WTC11 (cell line): ENCODE measurements at regions not wholly inside any gene's neighbourhood (a gene's known extent, or its start where the extent isn't known, plus 50 kb on each side); places are given as distances from the start of the nearest gene placed in this dataset.

ENCODE experiments used
- ATAC-seq: fragments of 200-7000 bp; cut with Tn5 transposase; 2 replicates; pipeline ENCODE4 v1.10.0; 2021; ENCODE audit warnings: mild to moderate bottlenecking, moderate library complexity
- CTCF ChIA-PET: fragments of 300-600 bp; sonication (Branson Sonifier 250); formaldehyde crosslinking; loops from one replicate; lab custom pipeline; 2021; ENCODE audit warnings: antibody characterized with exemption; lab: Charles Lee
- POLR2A ChIA-PET: fragments of 350-600 bp; sonication (Branson Sonifier 250); formaldehyde crosslinking; loops from one replicate; lab custom pipeline; 2021; ENCODE audit warnings: antibody characterized with exemption; lab: Charles Lee
- DNase-seq: peaks from one replicate; pipeline ENCODE4 v3.0.0; 2021; ENCODE audit warnings: low spot score
- H3K27ac Mint-ChIP-seq: 2 replicates; pipeline ENCODE4 v1.8.0; 2021; ENCODE audit warnings: mixed read lengths
- H3K27me3 Mint-ChIP-seq: 2 replicates; pipeline ENCODE4 v1.8.0; 2021; ENCODE audit warnings: low read depth, mild to moderate bottlenecking, moderate library complexity, mixed read lengths
- H3K36me3 Mint-ChIP-seq: 2 replicates; pipeline ENCODE4 v1.8.0; 2021; ENCODE audit warnings: mixed read lengths
- H3K4me1 Mint-ChIP-seq: 2 replicates; pipeline ENCODE4 v1.8.0; 2022; ENCODE audit warnings: mixed read lengths
- H3K4me3 Mint-ChIP-seq: 2 replicates; pipeline ENCODE4 v1.8.0; 2021; ENCODE audit warnings: mild to moderate bottlenecking, moderate library complexity, mixed read lengths
- H3K9me3 Mint-ChIP-seq: 2 replicates; pipeline ENCODE4 v1.8.0; 2021; ENCODE audit warnings: mixed read lengths
- CREB1 ChIP-seq: sonication (generic); formaldehyde crosslinking; IDR thresholded peaks from 2 replicates; pipeline ENCODE4 v1.8.0; 2023; ENCODE audit warnings: mild to moderate bottlenecking, missing genetic modification reagents
- CREM ChIP-seq: sonication (generic); formaldehyde crosslinking; IDR thresholded peaks from 2 replicates; pipeline ENCODE4 v1.8.1; 2022; ENCODE audit warnings: mild to moderate bottlenecking, missing genetic modification reagents, moderate library complexity
- CTCF ChIP-seq: fragments of 200-600 bp; IDR thresholded peaks from 2 replicates; pipeline ENCODE4 v1.8.0; 2022; ENCODE audit warnings: antibody characterized with exemption
- E2F1 ChIP-seq: sonication (generic); formaldehyde crosslinking; IDR thresholded peaks from 2 replicates; pipeline ENCODE4 v1.8.0; 2022; ENCODE audit warnings: mild to moderate bottlenecking, missing genetic modification reagents
- E2F4 ChIP-seq: sonication (generic); formaldehyde crosslinking; IDR thresholded peaks from 2 replicates; pipeline ENCODE4 v1.8.1; 2022; ENCODE audit warnings: low read depth, mild to moderate bottlenecking, moderate library complexity, missing genetic modification reagents, borderline replicate concordance
- ESRRA ChIP-seq: sonication (generic); formaldehyde crosslinking; IDR thresholded peaks from 2 replicates; pipeline ENCODE4 v1.8.1; 2022; ENCODE audit warnings: mild to moderate bottlenecking, missing genetic modification reagents, borderline replicate concordance
- FOXK1 ChIP-seq: sonication (generic); formaldehyde crosslinking; IDR thresholded peaks from 2 replicates; pipeline ENCODE4 v1.8.0; 2022; ENCODE audit warnings: mild to moderate bottlenecking, moderate library complexity, missing genetic modification reagents
- HMGXB4 ChIP-seq: sonication (generic); formaldehyde crosslinking; IDR thresholded peaks from 2 replicates; pipeline ENCODE4 v1.8.1; 2023; ENCODE audit warnings: mild to moderate bottlenecking, moderate library complexity, missing genetic modification reagents
- JAZF1 ChIP-seq: fragments of 250-450 bp; sonication (Bioruptor Pico); IDR thresholded peaks from 2 replicates; pipeline ENCODE4 v1.9.0; 2021; ENCODE audit warnings: moderate library complexity, mild to moderate bottlenecking, inconsistent platforms
- NFE2L1 ChIP-seq: sonication (generic); formaldehyde crosslinking; IDR thresholded peaks from 2 replicates; pipeline ENCODE4 v1.8.1; 2023; ENCODE audit warnings: missing genetic modification reagents
- TEAD1 ChIP-seq: sonication (generic); formaldehyde crosslinking; IDR thresholded peaks from 2 replicates; pipeline ENCODE4 v1.8.0; 2022; ENCODE audit warnings: mild to moderate bottlenecking, missing genetic modification reagents
- TP53 ChIP-seq: sonication (generic); formaldehyde crosslinking; IDR thresholded peaks from 2 replicates; pipeline ENCODE4 v1.8.1; 2023; ENCODE audit warnings: mild to moderate bottlenecking, missing genetic modification reagents
- ZMAT4 ChIP-seq: fragments of 250-450 bp; sonication (Bioruptor Pico); IDR thresholded peaks from 2 replicates; pipeline ENCODE4 v1.9.0; 2021; ENCODE audit warnings: mild to moderate bottlenecking
- TF ChIP-seq, protein P1 (sequence below): fragments of 250-450 bp; sonication (Bioruptor Pico); IDR thresholded peaks from 2 replicates; pipeline ENCODE4 v1.9.0; 2021; ENCODE audit warnings: mild to moderate bottlenecking
- TF ChIP-seq, protein P2 (sequence below): sonication (generic); formaldehyde crosslinking; IDR thresholded peaks from 2 replicates; pipeline ENCODE4 v1.8.1; 2023; ENCODE audit warnings: mild to moderate bottlenecking, missing genetic modification reagents
- TF ChIP-seq, protein P3 (sequence below): sonication (generic); formaldehyde crosslinking; IDR thresholded peaks from 2 replicates; pipeline ENCODE4 v1.8.1; 2023; ENCODE audit warnings: mild to moderate bottlenecking, missing genetic modification reagents
- TF ChIP-seq, protein P4 (sequence below): sonication (generic); formaldehyde crosslinking; IDR thresholded peaks from 2 replicates; pipeline ENCODE4 v1.8.0; 2022; ENCODE audit warnings: missing genetic modification reagents
- TF ChIP-seq, protein P5 (sequence below): fragments of 250-450 bp; sonication (Bioruptor Pico); IDR thresholded peaks from 2 replicates; pipeline ENCODE4 v1.9.0; 2021; ENCODE audit warnings: moderate library complexity, mild to moderate bottlenecking, inconsistent platforms, borderline replicate concordance

- TF ChIP-seq CREM (CRISPR knock-in tag) = no peak
- TF ChIP-seq ZMAT4 (CRISPR knock-in tag) = no peak
- TF ChIP-seq, protein P1, sequence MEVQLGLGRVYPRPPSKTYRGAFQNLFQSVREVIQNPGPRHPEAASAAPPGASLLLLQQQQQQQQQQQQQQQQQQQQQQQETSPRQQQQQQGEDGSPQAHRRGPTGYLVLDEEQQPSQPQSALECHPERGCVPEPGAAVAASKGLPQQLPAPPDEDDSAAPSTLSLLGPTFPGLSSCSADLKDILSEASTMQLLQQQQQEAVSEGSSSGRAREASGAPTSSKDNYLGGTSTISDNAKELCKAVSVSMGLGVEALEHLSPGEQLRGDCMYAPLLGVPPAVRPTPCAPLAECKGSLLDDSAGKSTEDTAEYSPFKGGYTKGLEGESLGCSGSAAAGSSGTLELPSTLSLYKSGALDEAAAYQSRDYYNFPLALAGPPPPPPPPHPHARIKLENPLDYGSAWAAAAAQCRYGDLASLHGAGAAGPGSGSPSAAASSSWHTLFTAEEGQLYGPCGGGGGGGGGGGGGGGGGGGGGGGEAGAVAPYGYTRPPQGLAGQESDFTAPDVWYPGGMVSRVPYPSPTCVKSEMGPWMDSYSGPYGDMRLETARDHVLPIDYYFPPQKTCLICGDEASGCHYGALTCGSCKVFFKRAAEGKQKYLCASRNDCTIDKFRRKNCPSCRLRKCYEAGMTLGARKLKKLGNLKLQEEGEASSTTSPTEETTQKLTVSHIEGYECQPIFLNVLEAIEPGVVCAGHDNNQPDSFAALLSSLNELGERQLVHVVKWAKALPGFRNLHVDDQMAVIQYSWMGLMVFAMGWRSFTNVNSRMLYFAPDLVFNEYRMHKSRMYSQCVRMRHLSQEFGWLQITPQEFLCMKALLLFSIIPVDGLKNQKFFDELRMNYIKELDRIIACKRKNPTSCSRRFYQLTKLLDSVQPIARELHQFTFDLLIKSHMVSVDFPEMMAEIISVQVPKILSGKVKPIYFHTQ (CRISPR knock-in tag) = no peak
- no peak for TF ChIP-seq TP53 (CRISPR knock-in tag)
- TF ChIP-seq ESRRA (CRISPR knock-in tag) = no peak
- no peak for TF ChIP-seq E2F1 (CRISPR knock-in tag)
- TF ChIP-seq, protein P2, sequence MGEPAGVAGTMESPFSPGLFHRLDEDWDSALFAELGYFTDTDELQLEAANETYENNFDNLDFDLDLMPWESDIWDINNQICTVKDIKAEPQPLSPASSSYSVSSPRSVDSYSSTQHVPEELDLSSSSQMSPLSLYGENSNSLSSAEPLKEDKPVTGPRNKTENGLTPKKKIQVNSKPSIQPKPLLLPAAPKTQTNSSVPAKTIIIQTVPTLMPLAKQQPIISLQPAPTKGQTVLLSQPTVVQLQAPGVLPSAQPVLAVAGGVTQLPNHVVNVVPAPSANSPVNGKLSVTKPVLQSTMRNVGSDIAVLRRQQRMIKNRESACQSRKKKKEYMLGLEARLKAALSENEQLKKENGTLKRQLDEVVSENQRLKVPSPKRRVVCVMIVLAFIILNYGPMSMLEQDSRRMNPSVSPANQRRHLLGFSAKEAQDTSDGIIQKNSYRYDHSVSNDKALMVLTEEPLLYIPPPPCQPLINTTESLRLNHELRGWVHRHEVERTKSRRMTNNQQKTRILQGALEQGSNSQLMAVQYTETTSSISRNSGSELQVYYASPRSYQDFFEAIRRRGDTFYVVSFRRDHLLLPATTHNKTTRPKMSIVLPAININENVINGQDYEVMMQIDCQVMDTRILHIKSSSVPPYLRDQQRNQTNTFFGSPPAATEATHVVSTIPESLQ (CRISPR knock-in tag) = no peak
- no peak for TF ChIP-seq NFE2L1 (CRISPR knock-in tag)
- no peak for TF ChIP-seq JAZF1 (CRISPR knock-in tag)
- no peak for TF ChIP-seq HMGXB4
- TF ChIP-seq, protein P3, sequence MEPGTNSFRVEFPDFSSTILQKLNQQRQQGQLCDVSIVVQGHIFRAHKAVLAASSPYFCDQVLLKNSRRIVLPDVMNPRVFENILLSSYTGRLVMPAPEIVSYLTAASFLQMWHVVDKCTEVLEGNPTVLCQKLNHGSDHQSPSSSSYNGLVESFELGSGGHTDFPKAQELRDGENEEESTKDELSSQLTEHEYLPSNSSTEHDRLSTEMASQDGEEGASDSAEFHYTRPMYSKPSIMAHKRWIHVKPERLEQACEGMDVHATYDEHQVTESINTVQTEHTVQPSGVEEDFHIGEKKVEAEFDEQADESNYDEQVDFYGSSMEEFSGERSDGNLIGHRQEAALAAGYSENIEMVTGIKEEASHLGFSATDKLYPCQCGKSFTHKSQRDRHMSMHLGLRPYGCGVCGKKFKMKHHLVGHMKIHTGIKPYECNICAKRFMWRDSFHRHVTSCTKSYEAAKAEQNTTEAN (CRISPR knock-in tag) = no peak
- no peak for TF ChIP-seq CTCF
- TF ChIP-seq E2F4 (CRISPR knock-in tag) = no peak
- TF ChIP-seq, protein P4, sequence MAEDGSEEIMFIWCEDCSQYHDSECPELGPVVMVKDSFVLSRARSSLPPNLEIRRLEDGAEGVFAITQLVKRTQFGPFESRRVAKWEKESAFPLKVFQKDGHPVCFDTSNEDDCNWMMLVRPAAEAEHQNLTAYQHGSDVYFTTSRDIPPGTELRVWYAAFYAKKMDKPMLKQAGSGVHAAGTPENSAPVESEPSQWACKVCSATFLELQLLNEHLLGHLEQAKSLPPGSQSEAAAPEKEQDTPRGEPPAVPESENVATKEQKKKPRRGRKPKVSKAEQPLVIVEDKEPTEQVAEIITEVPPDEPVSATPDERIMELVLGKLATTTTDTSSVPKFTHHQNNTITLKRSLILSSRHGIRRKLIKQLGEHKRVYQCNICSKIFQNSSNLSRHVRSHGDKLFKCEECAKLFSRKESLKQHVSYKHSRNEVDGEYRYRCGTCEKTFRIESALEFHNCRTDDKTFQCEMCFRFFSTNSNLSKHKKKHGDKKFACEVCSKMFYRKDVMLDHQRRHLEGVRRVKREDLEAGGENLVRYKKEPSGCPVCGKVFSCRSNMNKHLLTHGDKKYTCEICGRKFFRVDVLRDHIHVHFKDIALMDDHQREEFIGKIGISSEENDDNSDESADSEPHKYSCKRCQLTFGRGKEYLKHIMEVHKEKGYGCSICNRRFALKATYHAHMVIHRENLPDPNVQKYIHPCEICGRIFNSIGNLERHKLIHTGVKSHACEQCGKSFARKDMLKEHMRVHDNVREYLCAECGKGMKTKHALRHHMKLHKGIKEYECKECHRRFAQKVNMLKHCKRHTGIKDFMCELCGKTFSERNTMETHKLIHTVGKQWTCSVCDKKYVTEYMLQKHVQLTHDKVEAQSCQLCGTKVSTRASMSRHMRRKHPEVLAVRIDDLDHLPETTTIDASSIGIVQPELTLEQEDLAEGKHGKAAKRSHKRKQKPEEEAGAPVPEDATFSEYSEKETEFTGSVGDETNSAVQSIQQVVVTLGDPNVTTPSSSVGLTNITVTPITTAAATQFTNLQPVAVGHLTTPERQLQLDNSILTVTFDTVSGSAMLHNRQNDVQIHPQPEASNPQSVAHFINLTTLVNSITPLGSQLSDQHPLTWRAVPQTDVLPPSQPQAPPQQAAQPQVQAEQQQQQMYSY (CRISPR knock-in tag) = no peak
- no peak for TF ChIP-seq FOXK1
- no peak for TF ChIP-seq CREB1 (CRISPR knock-in tag)
- TF ChIP-seq TEAD1 (CRISPR knock-in tag) = no peak
- TF ChIP-seq, protein P5, sequence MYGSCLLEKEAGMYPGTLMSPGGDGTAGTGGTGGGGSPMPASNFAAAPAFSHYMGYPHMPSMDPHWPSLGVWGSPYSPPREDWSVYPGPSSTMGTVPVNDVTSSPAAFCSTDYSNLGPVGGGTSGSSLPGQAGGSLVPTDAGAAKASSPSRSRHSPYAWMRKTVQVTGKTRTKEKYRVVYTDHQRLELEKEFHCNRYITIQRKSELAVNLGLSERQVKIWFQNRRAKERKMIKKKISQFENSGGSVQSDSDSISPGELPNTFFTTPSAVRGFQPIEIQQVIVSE (CRISPR knock-in tag) = no peak
- TF ChIP-seq, all 79 proteins: peak for 0
- Mint-ChIP-seq H3K27me3 (no peaks in the 10 kb centered on the region), H3K4me1 (no peaks in the 10 kb centered on the region), H3K4me3 (no peak overlapping the region), H3K9me3 (peaks cover 4% of the 10 kb centered on the region; the same call in 1 of the 2 replicates), H3K27ac (no peak overlapping the region), H3K36me3 (no peaks in the 10 kb centered on the region)
- CTCF ChIA-PET = no interaction called here
- POLR2A ChIA-PET = no interaction called here
- no peak for DNase-seq
- no peak for ATAC-seq
These were observed 283.9 kb downstream of the PBX3 start for GRCh38 chr9:126031116-126031515.
